ENCODE measurements at regions not wholly inside any gene's neighbourhood (a gene's known extent, or its start where the extent isn't known, plus 50 kb on each side); places are given as distances from the start of the nearest gene placed in this dataset.

DNA sequence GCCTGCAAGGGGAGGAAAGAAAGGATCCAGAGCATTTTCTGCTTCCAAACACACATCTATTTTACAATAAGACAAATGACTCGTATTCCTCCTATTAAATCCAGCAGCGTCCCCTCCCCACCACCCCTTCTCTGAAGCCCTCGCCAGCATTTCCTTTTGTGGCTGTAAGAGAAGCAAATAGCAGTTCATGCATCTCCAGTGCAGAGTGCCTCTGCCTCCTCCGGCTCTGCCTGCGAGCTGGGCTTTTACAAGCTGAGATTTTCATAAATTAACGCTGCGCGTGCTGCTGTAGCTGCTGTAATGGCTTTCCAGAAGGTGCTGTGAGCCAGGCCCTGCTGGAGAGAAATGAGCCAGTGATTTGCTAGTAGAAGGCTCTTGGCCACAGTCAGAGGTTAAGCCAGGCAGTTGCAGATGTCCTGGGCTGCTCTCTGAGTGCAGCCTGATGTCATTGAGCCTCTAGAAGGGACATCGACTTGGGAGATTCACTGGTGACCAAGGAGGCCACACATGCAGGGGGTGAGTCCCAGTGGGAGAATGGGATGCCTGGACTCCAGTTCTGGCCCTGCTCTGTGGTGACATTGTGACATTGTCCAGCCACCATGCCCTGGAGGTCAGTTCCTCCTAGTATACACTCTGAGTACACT, 134.5 kb upstream of the NAV2 start:
- Histone ChIP-seq H3K9me1 (replicated peaks; ENCODE audit: control insufficient read depth, extremely low read depth, insufficient read depth, low read length) (no peaks in the 10 kb centered on the region), H3K4me3 (replicated peaks in 1 of 3; ENCODE audit: insufficient read depth in 1 of 3, low read depth in 1 of 3, low read length in 3 of 3) (peak overlapping the region in 1 of 3 experiments; percentile 25), H3K27ac (ENCODE audit: insufficient read depth, low read depth, low read length) (peak overlapping the region; percentile 78), H4K20me1 (replicated peaks; ENCODE audit: control insufficient read depth, extremely low read depth, insufficient read depth, low read length) (no peaks in the 10 kb centered on the region), H3K27me3 (ENCODE audit: control insufficient read depth in 2 of 2, insufficient read depth in 2 of 2, low read length in 2 of 2) (no peaks in the 10 kb centered on the region), H3K4me2 (ENCODE audit: insufficient read depth, low read length) (peak overlapping the region; percentile 49), H3K9me3 (replicated peaks; ENCODE audit: control insufficient read depth, insufficient read depth, low read length) (no peaks in the 10 kb centered on the region), H3K9ac (replicated peaks; ENCODE audit: extremely low read depth, insufficient read depth, low read length) (peak overlapping the region; percentile 63), H3K4me1 (ENCODE audit: control insufficient read depth, extremely low read depth, insufficient read depth, low read length) (peaks cover 25% of the 10 kb centered on the region), H3K79me2 (ENCODE audit: control insufficient read depth, insufficient read depth, low read length) (no peaks in the 10 kb centered on the region), H3K36me3 (ENCODE audit: control insufficient read depth in 2 of 2, extremely low read depth in 1 of 2, insufficient read depth in 2 of 2, low read length in 2 of 2) (no peaks in the 10 kb centered on the region), H2AFZ (ENCODE audit: low read depth, low read length) (no peak overlapping the region)
- DNase-seq (ENCODE audit: low read depth, low spot score) = peak; percentile 86
- CTCF ChIA-PET = interaction anchor here (0.8 to 3.9 kb wide), 5 partner anchors 15 to 141 kb away, joined by 3 to 27 read pairs (median 3); no protein-coding TSS in a partner anchor
- POLR2A ChIA-PET = interaction anchor here (1.2 kb wide), 1 partner anchor 18 kb away, joined by 7 read pairs; no protein-coding TSS in a partner anchor
- dilution Hi-C loops (cut with MboI; ENCODE audit: extremely low pct_ligation_motif_present, low sequenced_read_pairs) = no loop called here
- FAIRE-seq = peak; percentile 94
- BruUV-seq (replicated peaks) = no TSS peak
- intact Hi-C loops (cut with micrococcal nuclease) = loop anchor here (1.0 kb wide), 5 partner anchors 14 to 164 kb away; partner anchors contain the start of gene NAV2
- TF ChIP-seq MYC (IDR thresholded peaks at IDR 0.05; ENCODE audit: low read depth, low read length) = no peak
- no peak for TF ChIP-seq GATA2 (IDR thresholded peaks at IDR 0.05; ENCODE audit: insufficient read depth, insufficient read length, low read depth, low read length)
- TF ChIP-seq JUN (IDR thresholded peaks at IDR 0.05; ENCODE audit: borderline replicate concordance, insufficient read depth, insufficient read length, low read depth) = peak; percentile 38
- TF ChIP-seq FOS (IDR thresholded peaks at IDR 0.05; ENCODE audit: borderline replicate concordance, insufficient read depth, low read length) = peak; percentile 69

GRCh38 chr11:19577391-19577975, 135.2 kb upstream of the NAV2 start:
- H3K79me2 ChIP-seq (ENCODE audit: control insufficient read depth, insufficient read depth, low read length) = no peaks in the 10 kb centered on the region
- dilution Hi-C loops (cut with MboI; ENCODE audit: extremely low pct_ligation_motif_present, low sequenced_read_pairs) = no loop called here
- no peaks in the 10 kb centered on the region for H4K20me1 ChIP-seq (replicated peaks; ENCODE audit: control insufficient read depth, extremely low read depth, insufficient read depth, low read length)
- H3K4me1 ChIP-seq (ENCODE audit: control insufficient read depth, extremely low read depth, insufficient read depth, low read length) = peaks cover 25% of the 10 kb centered on the region
- peak overlapping the region; percentile 49 for H3K4me2 ChIP-seq (ENCODE audit: insufficient read depth, low read length)
- H3K4me3 ChIP-seq (replicated peaks in 1 of 3; ENCODE audit: insufficient read depth in 1 of 3, low read depth in 1 of 3, low read length in 3 of 3) = peak overlapping the region in 1 of 3 experiments; percentile 25
- BruUV-seq (replicated peaks) = no TSS peak
- H3K36me3 ChIP-seq (ENCODE audit: control insufficient read depth in 2 of 2, extremely low read depth in 1 of 2, insufficient read depth in 2 of 2, low read length in 2 of 2) = no peaks in the 10 kb centered on the region
- H3K9ac ChIP-seq (replicated peaks; ENCODE audit: extremely low read depth, insufficient read depth, low read length) = peak overlapping the region; percentile 63
- peak overlapping the region; percentile 78 for H3K27ac ChIP-seq (ENCODE audit: insufficient read depth, low read depth, low read length)
- H2AFZ ChIP-seq (ENCODE audit: low read depth, low read length) = no peak overlapping the region
- H3K9me3 ChIP-seq (replicated peaks; ENCODE audit: control insufficient read depth, insufficient read depth, low read length) = no peaks in the 10 kb centered on the region
- CTCF ChIA-PET = interaction anchor here (0.7 to 3.9 kb wide), 7 partner anchors 14 to 142 kb away, joined by 3 to 27 read pairs (median 3); no protein-coding TSS in a partner anchor
- DNase-seq (ENCODE audit: low read depth, low spot score) = peak; percentile 86
- intact Hi-C loops (cut with micrococcal nuclease) = loop anchor here (1.0 kb wide), 5 partner anchors 13 to 165 kb away; partner anchors contain the start of gene NAV2
- no peaks in the 10 kb centered on the region for H3K9me1 ChIP-seq (replicated peaks; ENCODE audit: control insufficient read depth, extremely low read depth, insufficient read depth, low read length)
- POLR2A ChIA-PET = interaction anchor here (1.2 kb wide), 1 partner anchor 19 kb away, joined by 7 read pairs; no protein-coding TSS in a partner anchor
- no peaks in the 10 kb centered on the region for H3K27me3 ChIP-seq (ENCODE audit: control insufficient read depth in 2 of 2, insufficient read depth in 2 of 2, low read length in 2 of 2)
- peak; percentile 24 for FAIRE-seq
- TF ChIP-seq FOS (IDR thresholded peaks at IDR 0.05; ENCODE audit: borderline replicate concordance, insufficient read depth, low read length) = no peak
- peak; percentile 29 for TF ChIP-seq JUN (IDR thresholded peaks at IDR 0.05; ENCODE audit: borderline replicate concordance, insufficient read depth, insufficient read length, low read depth)
- no peak for TF ChIP-seq POLR2A (IDR thresholded peaks at IDR 0.05; ENCODE audit: low read depth, low read length)
- peak; percentile 35 for TF ChIP-seq GATA2 (IDR thresholded peaks at IDR 0.05; ENCODE audit: insufficient read depth, insufficient read length, low read depth, low read length)

Measured in endothelial cell of umbilical vein (primary cell).